ENCODE measurements at regions not wholly inside any gene's neighbourhood (a gene's known extent, or its start where the extent isn't known, plus 50 kb on each side); places are given as distances from the start of the nearest gene placed in this dataset.

- H3K9me3 Mint-ChIP-seq (ENCODE audit: unreplicated experiment): no peaks in the 10 kb centered on the region
- no peaks in the 10 kb centered on the region for H3K4me1 Mint-ChIP-seq (ENCODE audit: low read depth, unreplicated experiment)
- no peaks in the 10 kb centered on the region for H3K36me3 Mint-ChIP-seq (ENCODE audit: unreplicated experiment)
- no peak overlapping the region for H3K4me3 Mint-ChIP-seq (ENCODE audit: unreplicated experiment)
- H3K27ac Mint-ChIP-seq (ENCODE audit: unreplicated experiment): no peak overlapping the region
- H3K27me3 Mint-ChIP-seq (ENCODE audit: unreplicated experiment): peaks cover 3% of the 10 kb centered on the region
- no peak for DNase-seq
- TF ChIP-seq, protein P1, sequence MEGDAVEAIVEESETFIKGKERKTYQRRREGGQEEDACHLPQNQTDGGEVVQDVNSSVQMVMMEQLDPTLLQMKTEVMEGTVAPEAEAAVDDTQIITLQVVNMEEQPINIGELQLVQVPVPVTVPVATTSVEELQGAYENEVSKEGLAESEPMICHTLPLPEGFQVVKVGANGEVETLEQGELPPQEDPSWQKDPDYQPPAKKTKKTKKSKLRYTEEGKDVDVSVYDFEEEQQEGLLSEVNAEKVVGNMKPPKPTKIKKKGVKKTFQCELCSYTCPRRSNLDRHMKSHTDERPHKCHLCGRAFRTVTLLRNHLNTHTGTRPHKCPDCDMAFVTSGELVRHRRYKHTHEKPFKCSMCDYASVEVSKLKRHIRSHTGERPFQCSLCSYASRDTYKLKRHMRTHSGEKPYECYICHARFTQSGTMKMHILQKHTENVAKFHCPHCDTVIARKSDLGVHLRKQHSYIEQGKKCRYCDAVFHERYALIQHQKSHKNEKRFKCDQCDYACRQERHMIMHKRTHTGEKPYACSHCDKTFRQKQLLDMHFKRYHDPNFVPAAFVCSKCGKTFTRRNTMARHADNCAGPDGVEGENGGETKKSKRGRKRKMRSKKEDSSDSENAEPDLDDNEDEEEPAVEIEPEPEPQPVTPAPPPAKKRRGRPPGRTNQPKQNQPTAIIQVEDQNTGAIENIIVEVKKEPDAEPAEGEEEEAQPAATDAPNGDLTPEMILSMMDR (IDR thresholded peaks at IDR 0.05; ENCODE audit: partially characterized antibody, unreplicated experiment): no peak
These were observed 50.1 kb upstream of the SYTL5 start for GRCh38 chrX:37956223-37956622.

All from glutamatergic neuron (in vitro differentiated cells).